Psoas muscle (tissue), 7 donors: ENCODE measurements at regions not wholly inside any gene's neighbourhood (a gene's known extent, or its start where the extent isn't known, plus 50 kb on each side); places are given as distances from the start of the nearest gene placed in this dataset.

Source experiments
- ATAC-seq, 4 donors: fragments of 200-7000 bp; cut with Tn5 transposase; one replicate each; pipeline ENCODE4 v1.9.1; 2020; ENCODE audit warnings: moderate library complexity in 3 of 4, mild to moderate bottlenecking in 2 of 4
- DNase-seq, 2 donors: peaks; one replicate each; pipeline ENCODE4 v3.0.0-alpha.2; 2020
- H3K27ac ChIP-seq: fragments of 200-600 bp; one replicate; pipeline ENCODE4 v1.8.0; 2022
- H3K27me3 ChIP-seq, 3 donors: fragments of 200-600 bp in 1 of 3; one replicate each; pipeline versions ENCODE4 v1.6.1 to v1.8.0; 2013 to 2022; ENCODE audit warnings: low read length in 2 of 3, mild to moderate bottlenecking in 2 of 3, moderate library complexity in 1 of 3; ENCODE audit not compliant: insufficient read depth in 3 of 3
- H3K36me3 ChIP-seq, 2 donors: fragments of 200-600 bp in 1 of 2; one replicate each; pipeline versions ENCODE4 v1.6.1 to v1.8.0; 2013 to 2022; ENCODE audit warnings: low read depth in 1 of 2, mild to moderate bottlenecking in 1 of 2, moderate library complexity in 1 of 2; ENCODE audit not compliant: insufficient read depth in 1 of 2
- H3K4me1 ChIP-seq: fragments of 200-600 bp; one replicate; pipeline ENCODE4 v1.8.0; 2022
- H3K4me3 ChIP-seq: fragments of 200-600 bp; one replicate; pipeline ENCODE4 v1.8.0; 2022; ENCODE audit warnings: mild to moderate bottlenecking
- H3K9me3 ChIP-seq: fragments of 200-600 bp; one replicate; pipeline ENCODE4 v1.8.0; 2022
- CTCF ChIP-seq: fragments of 200-600 bp; IDR thresholded peaks from one replicate; pipeline ENCODE4 v1.8.0; 2022; ENCODE audit warnings: antibody characterized with exemption
- WGBS, 3 donors: extraction: QIAGEN DNeasy Blood & Tissue Kit; methylation state at CpG; one replicate each; pipeline versions ENCODE4 v1.1.6 to v1.1.7; 2013; 5-methylcytosine and 5-hydroxymethylcytosine counted together
- intact Hi-C, 2 donors: fragments of 100-400 bp; cut with DNase I; formaldehyde crosslinking; loops; one replicate each; pipeline versions ENCODE4 v1.11.0 to v1.14.2; 2022
- donor health status: healthy with polysubstance abuse.
- donor health status: DM: no; HTN: no; CAD: no; lungs with moderate emphysema.
- donor health status: Bipolar disorder and iron deficiency.
- donor health status: healthy.
- donor health status: DM: yes; HTN: yes; CAD: no.
- donor health status: DM: no; HTN: no; CAD: no.
- donor health status: DM: yes; HTN: yes; CAD: no.

DNA sequence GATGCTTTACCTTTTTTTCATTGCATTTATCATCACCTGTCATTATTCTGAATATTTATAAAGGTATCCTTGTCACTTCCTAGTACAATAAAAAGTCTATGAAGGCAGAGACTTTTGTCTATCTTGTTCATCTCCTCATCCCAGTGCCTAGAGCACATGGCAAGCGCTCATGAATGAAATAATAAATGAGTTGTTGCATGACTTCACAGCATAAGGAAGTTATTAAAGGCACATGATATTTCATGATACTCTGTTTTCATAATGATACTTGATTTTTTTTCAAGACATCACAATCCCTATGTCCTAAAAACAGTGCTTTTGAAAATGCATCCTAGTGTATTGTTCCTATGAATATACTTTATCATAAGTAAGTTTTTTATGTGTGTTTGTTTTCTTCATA lies 310.6 kb upstream of the RSPO3 start:
- ATAC-seq (no peak), DNase-seq (no peak)
- Histone ChIP-seq H3K9me3 (no peaks in the 10 kb centered on the region), H3K36me3 (no peaks in the 10 kb centered on the region), H3K4me3 (no peak overlapping the region), H3K27ac (no peak overlapping the region), H3K27me3 (no peaks in the 10 kb centered on the region), H3K4me1 (no peaks in the 10 kb centered on the region)
- TF ChIP-seq CTCF, result no peak
- intact Hi-C loops, result loop anchor here in 1 of 2 donors (10.0 kb wide), 2 partner anchors 267 to 457 kb away; partner anchors contain the start of gene RNF146
- 88 to 96% (median 94%) methylated on average over 1 of the region's 1 CpG for WGBS, 3 donors

GRCh38 chr6:126811321-126811720 lies 307.1 kb upstream of the RSPO3 start:
- no peak for ATAC-seq
- TF ChIP-seq CTCF, result no peak
- Histone ChIP-seq H3K4me3 (no peak overlapping the region), H3K4me1 (peaks cover 4% of the 10 kb centered on the region), H3K9me3 (no peaks in the 10 kb centered on the region), H3K27ac (no peak overlapping the region), H3K27me3 (no peaks in the 10 kb centered on the region), H3K36me3 (no peaks in the 10 kb centered on the region)
- no peak for DNase-seq
- intact Hi-C loops, result no loop called here
- 18 to 32% (median 22%) methylated on average over 3 of the region's 3 CpGs for WGBS, 3 donors

DNA sequence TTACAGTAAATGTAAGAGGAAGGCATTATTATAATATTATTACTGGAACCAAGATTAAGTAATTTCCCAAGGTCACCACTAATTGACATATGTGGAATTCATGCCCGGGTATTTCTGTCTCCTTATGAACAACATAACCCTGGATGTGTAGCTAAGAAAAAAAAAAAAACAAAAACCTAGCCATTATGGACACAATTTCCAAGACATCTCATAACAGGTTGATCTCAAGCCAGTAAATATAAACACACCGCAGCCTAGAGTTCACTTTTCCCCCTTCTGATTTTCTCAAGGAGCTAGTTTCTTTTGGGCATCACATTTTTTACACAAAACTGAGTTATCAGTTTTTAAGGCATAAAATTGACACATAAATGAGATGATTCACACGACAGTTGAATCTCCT lies 306.5 kb upstream of the RSPO3 start:
- no peaks in the 10 kb centered on the region for H3K27me3 ChIP-seq
- intact Hi-C loops, result no loop called here
- TF ChIP-seq CTCF, result no peak
- ATAC-seq (no peak), DNase-seq (no peak)
- no peak overlapping the region for H3K27ac ChIP-seq
- H3K36me3 ChIP-seq, result no peaks in the 10 kb centered on the region
- no peak overlapping the region for H3K4me3 ChIP-seq
- no peaks in the 10 kb centered on the region for H3K9me3 ChIP-seq
- 55 to 58% (median 56%) methylated on average over 3 of the region's 3 CpGs for WGBS, 3 donors
- peaks cover 4% of the 10 kb centered on the region for H3K4me1 ChIP-seq

GRCh38 chr6:126812651-126813050 lies 305.8 kb upstream of the RSPO3 start:
- ATAC-seq, result peak; percentile 48 to 79 (median 72)
- Histone ChIP-seq H3K27me3 (no peaks in the 10 kb centered on the region), H3K27ac (no peak overlapping the region), H3K9me3 (no peaks in the 10 kb centered on the region), H3K4me3 (no peak overlapping the region), H3K36me3 (no peaks in the 10 kb centered on the region), H3K4me1 (peaks cover 4% of the 10 kb centered on the region)
- 21 to 30% (median 29%) methylated on average over 1 of the region's 1 CpG for WGBS, 3 donors
- TF ChIP-seq CTCF, result no peak
- no peak for DNase-seq
- intact Hi-C loops, result no loop called here

DNA sequence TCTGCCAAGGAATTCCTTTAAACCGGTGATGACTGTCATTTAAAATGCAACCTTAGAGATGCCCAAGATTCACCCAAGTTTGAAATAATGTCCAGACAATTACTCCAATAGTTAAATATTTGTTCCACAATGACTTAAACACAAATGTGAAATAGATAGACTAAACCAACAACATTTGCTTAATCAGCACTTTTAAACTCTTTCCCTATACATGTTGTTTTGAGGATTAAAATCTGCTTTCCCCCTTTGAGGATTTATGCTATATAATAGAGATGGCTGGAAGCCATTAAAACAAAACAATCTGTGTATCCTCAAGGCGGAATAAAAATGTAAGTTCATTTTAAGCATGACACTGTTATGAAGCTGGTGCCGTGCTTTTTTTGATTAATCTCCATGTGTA lies 297.8 kb upstream of the RSPO3 start:
- Histone ChIP-seq H3K36me3 (no peaks in the 10 kb centered on the region), H3K27me3 (no peaks in the 10 kb centered on the region), H3K4me3 (no peak overlapping the region), H3K4me1 (no peaks in the 10 kb centered on the region), H3K9me3 (no peaks in the 10 kb centered on the region), H3K27ac (no peak overlapping the region)
- 73 to 85% (median 79%) methylated on average over 3 of the region's 3 CpGs for WGBS, 3 donors
- DNase-seq, result no peak
- no peak for ATAC-seq
- intact Hi-C loops, result no loop called here
- TF ChIP-seq CTCF, result no peak
